ENCODE measurements at regions not wholly inside any gene's neighbourhood (a gene's known extent, or its start where the extent isn't known, plus 50 kb on each side); places are given as distances from the start of the nearest gene placed in this dataset.

- no peak overlapping the region for H3K4me3 ChIP-seq (ENCODE audit: low read length)
- DNase-seq (ENCODE audit: low read depth) = no peak
- TF ChIP-seq CTCF (conservative IDR thresholded peaks at IDR 0.05; ENCODE audit: low read depth, low read length) = no peak
Observed at GRCh38 chr10:128612631-128613030, 486.4 kb upstream of the MKI67 start.

DNA sequence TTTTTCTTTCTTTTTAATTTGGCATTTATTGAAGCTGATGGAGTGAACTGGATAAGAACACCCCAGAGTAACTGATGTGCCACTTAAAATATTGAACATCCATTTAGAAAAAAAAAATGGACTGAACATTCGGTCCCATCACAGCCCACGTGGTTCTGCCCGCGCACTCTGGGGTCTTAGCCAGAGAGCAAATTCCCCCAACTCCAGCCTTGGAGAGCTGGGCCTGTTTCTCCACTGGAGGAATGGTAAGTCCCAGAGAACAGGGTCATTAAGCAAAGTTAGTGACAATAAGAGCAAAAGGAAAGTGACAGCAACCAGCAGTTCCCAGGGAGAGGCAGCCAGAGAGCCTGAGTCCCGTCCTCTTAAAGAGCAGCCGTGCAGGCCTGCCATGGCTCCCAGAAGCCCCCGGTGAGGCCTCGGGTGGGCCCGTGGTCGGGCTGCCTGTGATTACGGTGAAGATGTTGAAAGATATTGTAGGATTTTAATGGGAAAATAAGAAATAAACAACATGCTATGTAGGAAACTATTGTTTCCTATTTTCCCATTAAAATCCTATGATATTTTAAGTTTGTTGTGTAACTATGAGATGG is 487.9 kb upstream of the MKI67 start:
- H3K4me3 ChIP-seq (ENCODE audit: low read length) = no peak overlapping the region
- DNase-seq (ENCODE audit: low read depth) = no peak
- no peak for TF ChIP-seq CTCF (conservative IDR thresholded peaks at IDR 0.05; ENCODE audit: low read depth, low read length)

DNA sequence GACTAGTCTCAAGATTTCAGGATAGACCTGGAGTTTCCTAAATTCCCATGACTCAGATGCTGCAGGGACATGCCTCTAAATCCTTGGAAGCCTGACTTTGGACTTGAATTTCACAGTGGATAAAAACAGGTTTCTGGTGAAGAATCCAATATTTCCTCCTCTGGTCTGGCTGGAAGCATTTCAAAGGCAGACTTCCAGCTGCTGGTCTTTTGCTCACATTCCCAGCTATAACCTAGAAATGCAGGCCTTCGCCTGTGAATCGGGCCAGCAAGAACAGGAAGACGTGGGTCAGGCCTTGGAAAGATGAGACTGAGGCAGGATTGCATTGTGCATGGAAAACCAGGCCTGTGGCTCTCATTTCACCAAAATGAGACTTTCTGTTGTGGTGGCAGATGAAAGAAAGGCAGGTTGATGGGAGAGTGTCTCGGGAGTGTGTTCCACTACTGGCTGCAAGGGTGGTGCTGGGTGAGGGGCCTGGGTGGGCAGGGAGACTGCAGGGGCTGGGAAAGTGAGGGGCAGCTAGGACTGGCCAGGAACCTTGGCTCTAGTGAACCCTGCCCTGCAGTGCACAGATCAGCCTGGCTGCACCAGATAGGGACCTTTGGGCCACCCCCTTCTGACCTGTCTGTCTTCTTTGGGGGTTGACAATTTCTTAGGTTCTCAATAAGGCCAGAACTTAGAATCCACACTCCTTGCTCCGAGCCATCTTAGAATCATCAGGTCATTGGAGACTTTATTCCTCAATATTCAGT is 488.8 kb upstream of the MKI67 start:
- no peak overlapping the region for H3K4me3 ChIP-seq (ENCODE audit: low read length)
- no peak for DNase-seq (ENCODE audit: low read depth)
- TF ChIP-seq CTCF (conservative IDR thresholded peaks at IDR 0.05; ENCODE audit: low read depth, low read length) = no peak

DNA sequence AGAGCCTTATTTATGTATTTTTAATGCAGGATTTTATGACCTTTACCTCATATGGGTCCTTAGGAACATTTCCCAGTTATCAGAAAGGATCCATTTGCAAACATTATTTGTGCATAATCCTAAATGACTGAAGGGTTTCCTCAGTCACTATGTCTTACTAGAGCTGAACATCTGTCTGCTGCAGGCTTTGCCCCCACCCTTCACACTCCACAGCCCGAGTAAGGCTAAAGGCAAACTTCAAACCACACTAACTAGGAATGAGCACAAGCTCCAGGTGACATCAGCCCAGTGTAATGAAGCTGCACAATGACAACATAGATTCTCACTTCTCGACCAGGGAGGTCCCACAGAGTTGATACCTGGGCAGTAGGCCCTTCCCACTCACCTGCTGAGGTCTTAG is 491.3 kb upstream of the MKI67 start:
- H3K4me3 ChIP-seq (ENCODE audit: low read length) = no peak overlapping the region
- no peak for DNase-seq (ENCODE audit: low read depth)
- TF ChIP-seq CTCF (conservative IDR thresholded peaks at IDR 0.05; ENCODE audit: low read depth, low read length) = no peak

- no peak for DNase-seq (ENCODE audit: low read depth)
- TF ChIP-seq CTCF (conservative IDR thresholded peaks at IDR 0.05; ENCODE audit: low read depth, low read length) = no peak
- H3K4me3 ChIP-seq (ENCODE audit: low read length) = no peak overlapping the region
Observed at GRCh38 chr10:128622706-128623105, 496.5 kb upstream of the MKI67 start.

- TF ChIP-seq CTCF (conservative IDR thresholded peaks at IDR 0.05; ENCODE audit: low read depth, low read length) = no peak
- no peak for DNase-seq (ENCODE audit: low read depth)
- H3K4me3 ChIP-seq (ENCODE audit: low read length) = no peak overlapping the region
Observed at GRCh38 chr10:128623776-128624175, 497.6 kb upstream of the MKI67 start.
